D341Med (cell line): ENCODE measurements at regions not wholly inside any gene's neighbourhood (a gene's known extent, or its start where the extent isn't known, plus 50 kb on each side); places are given as distances from the start of the nearest gene placed in this dataset.
"Not testable (repeated sequence)": the region's sequence is repeated elsewhere in the genome, so short reads cannot be mapped to it uniquely, and the experiment has no call there.

Experiments
- DNase-seq: peaks from one replicate; pipeline ENCODE4 v3.0.0; 2012; ENCODE audit warnings: low spot score

DNA sequence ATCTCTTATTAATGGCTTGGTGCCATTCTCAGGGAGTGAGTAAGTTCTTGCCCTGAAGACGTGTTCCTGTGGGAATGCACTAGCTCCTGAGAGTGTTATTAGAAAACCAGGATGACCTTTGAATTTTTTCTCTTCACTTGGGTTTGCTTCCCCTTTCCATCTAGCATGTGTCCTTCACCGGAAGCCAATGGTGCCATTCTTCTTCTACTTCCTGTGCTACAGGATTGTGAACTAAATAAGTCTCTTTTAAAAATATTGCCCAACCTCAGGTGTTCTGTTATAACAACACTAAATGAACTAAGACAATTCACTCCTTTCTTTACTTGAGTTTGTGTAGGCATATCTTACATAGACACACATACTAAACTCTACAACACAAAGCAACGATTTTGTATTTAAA, 447.0 kb downstream of the SOX11 start:
- no peak for DNase-seq

DNA sequence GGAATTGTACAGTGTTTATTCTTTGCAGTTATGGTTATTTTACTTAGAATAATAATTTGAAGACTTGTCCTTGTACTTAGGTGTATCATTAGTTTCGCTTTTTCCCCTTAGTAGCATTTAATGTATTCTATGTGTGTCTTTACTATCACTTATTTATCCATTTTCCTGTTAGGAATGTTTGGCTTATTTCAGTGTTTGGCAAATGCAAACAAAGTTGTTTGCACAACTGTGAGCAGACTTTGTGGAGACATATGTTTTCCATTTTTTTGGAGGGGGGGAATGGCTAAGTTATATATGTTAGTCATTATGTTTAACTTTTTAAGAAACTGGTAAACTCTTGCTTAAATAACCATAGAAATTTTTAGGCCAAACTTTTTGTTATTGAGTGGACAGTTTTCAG, 447.7 kb downstream of the SOX11 start:
- DNase-seq, result no peak

DNA sequence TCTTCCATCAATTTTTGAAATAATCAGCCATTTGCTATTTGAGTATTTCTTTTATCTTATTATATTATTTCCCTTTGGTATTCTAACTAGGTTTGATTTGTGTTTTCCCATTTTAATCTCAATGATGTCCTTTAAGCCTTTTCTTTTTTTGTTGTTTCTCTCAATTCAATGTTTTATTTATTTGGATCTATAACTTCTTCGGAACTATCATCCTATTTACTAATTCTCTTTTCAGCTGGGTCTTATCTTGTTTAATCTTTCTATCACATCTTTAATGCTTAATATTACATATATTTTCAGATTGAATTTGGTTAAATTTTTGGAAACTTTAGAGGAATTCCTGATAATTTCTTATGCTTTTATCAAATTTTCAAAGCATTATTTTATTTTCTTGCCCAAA, 448.3 kb downstream of the SOX11 start:
- no peak for DNase-seq

DNA sequence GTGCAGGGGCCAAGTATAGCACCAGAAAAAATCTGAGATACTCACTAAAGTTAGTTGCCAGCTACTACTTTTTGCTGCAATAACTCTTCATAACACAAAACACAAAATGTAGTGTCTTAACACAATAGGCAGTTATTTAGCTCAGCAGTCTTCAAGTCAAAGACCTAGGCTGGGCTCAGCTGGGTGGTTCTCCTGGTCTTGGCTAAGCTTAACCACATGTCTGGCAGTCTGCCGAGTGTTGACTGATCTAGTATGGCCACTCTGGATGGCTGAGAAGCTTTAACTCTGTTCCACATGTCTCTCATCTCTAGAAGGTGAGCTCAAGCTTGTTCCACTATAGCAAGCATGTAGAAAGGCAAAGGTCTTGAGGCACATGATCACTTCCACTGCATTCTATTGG, 451.6 kb downstream of the SOX11 start:
- no peak for DNase-seq

DNA sequence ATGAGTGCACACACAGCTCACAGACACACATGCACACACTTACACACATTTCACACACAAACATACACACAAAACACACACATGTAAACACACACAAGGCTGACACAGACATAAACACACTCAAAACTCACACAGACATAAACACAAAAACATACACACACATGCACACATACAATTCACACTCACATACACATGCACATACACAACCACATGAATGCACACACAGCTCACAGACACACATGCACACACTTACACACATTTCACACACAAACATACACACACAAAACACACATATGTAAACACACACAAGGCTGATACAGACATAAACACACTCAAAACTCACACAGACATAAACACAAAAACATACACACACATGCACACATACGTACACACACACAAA, 455.0 kb downstream of the SOX11 start:
- not testable (repeated sequence) for DNase-seq

DNA sequence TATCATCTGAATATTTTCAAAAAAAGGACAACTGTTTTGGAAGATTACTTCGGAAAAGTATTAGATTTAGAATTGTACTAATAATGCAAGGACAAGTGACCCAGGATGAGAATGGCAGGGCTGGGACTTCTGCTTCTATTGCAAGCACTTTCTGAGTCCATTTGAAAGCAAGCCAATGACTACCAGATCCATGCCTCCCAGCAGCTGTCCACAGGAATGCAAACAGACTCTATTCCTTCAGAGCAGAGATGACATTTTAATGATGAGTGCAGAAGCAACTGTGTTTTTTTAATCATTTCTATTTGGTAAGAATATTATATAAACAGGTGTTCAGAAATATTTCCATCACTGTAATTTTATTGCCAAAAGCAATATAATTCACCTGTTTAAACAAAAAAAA, 456.7 kb downstream of the SOX11 start:
- DNase-seq, result no peak

DNA sequence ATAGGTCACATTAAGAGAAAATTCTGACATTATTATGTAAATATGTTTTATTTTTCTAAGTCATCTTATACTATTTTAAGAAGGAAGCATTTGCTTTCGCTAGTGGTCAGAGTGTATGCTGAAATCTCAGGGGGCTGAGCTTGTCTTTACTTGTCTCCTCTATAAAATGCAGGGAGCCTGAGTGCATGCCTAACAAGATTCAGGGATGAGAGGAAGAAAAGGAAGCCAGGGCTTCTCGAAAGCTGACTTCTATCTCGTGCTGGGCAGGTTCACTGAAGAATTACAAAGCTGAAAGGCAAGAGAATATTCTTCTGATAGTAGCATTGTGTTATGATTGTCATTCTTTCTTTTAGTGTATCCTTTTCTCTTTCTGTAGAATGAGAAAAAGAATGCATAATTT, 467.4 kb downstream of the SOX11 start:
- no peak for DNase-seq

DNA sequence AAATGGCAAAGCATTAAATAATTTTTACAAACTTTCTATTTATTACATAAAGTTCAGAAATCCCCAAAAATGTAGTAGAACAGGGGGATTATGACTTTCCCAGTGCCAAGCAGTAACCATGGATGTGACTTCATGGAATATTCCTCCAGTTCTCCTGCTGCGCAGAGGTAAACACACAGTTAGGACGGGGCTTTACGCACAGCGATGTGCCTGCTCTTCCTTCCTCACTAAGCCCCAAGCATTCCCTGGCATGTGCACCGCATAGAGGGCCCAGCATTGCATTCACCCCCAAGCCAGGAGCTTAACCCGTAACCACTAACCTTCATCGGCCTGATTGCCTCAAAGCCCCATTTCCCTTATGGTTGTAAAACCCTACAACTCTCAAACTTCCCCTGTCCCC, 471.7 kb downstream of the SOX11 start:
- DNase-seq, result no peak

DNA sequence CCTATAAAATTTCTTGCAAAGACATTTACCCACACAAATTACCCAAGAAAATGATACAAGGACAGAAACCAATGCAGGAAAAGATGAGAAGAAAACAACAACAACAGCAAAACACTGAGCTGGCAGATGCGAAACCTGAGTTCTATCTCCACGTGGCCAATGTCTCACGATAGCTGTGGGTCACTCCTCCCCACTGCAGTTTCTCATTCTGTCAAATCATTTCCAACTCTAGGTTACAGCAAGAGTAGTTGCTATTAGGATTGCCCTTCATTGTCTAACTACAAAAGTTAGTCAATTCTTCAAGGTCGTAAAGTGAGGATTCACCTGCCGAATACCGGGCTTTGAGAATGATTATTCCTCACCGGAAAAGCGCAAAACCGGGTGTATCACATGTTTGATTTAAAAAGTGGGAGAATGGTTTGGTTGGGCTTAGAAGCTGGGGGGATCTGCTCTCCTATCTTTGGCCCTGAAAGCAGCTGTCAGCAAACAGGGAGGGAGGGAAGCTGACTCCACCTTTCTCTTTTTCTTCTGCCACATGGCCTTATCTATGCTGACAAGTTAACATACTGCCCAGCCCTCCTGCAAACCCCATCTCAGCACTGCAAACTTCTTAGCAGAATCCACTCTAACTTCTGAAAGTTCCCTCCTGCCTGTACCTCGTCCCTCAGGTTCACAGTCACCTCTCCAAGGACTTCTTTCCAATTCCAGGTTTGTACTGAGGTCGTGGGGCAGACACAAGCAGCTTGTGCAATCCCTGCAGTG, 473.0 kb downstream of the SOX11 start:
- DNase-seq, result no peak

DNA sequence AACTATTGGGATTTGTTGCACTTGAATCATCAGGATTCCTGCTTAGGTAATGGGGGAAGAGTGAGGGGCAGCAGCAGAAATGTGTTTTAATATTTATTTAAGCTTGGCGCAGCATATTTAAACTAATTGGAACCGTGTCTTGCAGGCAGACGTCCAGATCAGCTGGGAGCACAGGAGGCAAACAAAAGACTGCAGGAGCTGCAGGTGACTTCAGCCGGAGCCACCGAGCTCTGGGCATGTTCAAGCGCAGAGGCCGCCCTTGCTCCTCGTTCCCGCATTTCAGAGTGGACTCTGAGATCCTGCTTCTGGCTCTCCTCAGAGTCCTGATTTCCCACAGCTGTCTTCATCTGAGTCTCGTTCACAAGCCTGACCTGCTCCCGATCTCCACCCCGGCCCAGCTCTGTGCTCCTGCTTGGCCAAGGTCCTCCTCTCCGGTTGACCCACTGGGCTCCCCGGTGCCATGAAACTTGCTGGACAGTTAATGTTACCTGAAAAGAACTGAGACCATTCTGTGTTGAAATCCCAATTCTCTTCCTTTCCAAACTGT, 475.5 kb downstream of the SOX11 start:
- no peak for DNase-seq

DNA sequence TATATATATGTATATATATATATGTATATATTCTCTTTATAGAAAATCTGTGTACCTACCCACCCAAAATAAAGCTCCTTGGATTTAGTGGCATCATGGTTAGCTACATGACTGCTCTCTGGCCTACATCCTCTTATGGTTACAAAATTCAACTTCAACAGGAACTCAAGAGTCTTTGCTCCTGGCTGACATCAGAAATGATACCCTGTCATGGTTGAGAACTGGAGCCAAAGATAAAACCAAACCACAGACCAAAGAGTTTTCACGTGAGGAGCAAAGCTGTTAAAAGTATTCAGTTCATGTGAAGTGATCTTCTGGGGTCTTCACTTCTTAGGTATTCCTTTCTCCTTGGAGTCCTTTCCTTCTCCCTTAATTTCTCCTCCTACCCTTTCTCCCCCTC, 476.3 kb downstream of the SOX11 start:
- no peak for DNase-seq

DNA sequence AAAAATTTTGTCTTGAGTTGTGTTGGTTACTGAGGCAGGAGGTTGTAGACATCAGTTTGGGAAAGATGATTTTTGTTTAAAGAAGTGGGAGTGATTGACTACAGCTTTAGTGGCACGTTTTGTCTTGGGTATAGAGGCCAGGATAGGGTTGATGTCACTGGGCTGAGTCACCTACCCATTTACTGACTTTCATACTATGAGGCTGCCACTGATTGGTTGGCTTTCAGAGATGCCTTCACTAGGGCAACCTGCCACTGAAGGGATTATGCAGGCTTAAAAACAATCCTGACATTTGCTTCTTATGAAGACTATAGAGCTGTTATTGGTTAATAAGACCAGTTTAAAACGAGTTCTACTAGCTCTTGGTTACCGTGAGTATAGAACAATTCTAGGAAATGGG, 479.1 kb downstream of the SOX11 start:
- DNase-seq, result no peak

DNA sequence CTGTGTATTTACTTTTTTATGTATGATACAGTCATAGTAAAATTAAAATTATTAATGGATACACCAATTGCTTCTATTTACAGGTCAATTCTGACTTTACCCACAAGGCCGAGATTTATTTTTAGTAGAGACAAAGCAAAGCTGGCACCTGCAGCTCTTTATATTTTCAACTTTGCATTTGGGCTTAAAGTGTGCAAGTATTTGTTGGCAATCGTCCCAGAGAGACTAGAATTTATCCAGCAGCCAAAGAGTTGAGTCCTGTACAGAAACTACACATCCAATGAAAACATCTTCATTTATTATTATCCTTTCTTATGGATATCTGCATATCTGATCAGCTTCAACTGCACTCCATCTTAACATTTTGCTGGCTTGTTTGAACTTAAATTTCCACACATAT, 485.6 kb downstream of the SOX11 start:
- DNase-seq, result no peak

DNA sequence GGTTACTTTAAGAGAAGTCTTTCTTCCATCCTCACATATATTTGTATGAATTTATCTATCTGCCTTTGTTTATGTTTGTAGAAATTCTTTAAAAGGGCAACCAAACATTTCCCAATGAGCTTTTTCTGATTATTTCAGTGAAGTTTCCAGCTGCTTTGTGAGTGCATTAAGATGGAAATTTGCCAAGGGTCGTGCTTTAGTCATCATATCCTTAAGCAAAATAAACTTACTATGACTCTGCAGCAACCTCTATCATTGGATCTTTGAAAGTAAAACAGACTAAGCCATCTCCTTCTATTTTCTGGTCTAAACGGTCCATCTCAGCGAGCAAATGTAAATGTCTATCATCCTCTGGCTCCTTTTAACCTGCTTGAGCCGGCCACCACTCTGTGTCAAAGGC, 489.3 kb downstream of the SOX11 start:
- DNase-seq, result no peak

DNA sequence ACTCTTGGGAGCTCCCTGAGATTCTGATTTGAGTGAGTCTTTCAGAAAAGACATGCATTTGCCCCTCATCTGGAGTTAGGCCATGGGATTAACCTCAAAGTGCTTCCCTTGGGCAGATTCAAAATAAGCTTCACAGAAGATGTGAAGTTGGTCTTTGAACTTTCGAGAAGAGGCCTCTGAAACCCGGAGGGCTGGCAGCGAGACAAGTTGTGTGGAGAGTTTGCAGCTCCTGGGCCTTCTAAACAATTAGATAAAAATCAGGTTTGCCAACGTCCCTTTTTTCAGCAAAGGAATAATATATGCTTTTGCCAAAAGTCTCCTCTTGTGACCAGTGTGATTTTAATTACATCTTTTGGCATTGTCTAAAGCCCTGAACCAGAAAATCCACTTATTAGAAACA, 489.7 kb downstream of the SOX11 start:
- DNase-seq, result no peak

DNA sequence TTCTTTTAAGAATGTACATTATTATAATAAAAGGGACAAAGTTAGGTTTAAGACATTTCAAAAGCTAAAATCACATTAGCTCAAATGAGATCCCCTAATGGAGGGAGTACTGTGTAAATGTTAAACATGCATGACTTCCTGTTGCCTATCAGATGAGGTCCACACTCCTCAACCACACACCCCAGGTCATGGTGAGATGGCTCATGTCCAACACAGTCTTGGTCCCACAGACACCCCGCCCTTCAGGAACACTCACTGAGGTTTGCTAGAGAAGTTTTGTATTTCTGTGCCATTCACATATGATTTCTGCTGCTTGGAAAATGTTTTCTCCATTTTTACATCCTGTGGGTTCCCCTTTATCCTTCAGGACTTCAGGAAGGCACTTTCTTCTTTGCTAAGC, 491.0 kb downstream of the SOX11 start:
- no peak for DNase-seq

DNA sequence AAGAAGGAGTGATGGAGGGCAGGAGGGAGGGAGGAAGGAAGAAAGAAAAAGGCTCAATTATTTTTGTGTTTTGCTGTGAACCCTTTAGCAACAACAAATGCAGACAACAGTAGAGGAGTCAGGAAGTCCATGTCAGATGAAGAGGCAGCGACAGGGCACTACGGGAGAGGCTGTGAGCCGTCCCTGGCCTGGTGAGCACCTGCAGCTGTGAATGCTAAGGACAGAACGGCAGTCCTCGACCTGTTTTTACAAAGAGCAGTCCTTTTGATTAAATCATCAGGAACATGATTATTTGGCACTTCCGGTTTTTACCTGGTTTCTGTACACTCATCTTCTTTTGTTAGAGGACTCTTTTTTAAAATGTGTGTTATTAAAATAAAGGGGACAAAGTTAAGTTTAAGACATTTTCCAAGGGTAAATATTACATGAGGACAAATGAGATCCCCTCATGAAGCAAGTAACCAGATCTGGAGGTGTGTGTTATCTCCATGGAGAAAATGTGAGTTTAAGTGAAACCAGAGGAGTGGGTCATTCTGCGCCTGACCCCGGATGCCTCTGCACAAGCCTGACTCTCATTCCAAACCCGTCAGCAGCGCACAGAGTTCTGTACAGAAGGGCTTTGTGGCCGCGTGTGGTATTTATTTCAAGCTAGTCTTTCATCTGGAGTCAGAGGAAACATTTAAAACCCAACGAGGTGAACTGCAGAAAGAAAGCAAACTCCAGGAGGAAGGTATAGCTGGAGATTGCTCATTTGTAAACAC, 492.5 kb downstream of the SOX11 start:
- DNase-seq, result no peak

DNA sequence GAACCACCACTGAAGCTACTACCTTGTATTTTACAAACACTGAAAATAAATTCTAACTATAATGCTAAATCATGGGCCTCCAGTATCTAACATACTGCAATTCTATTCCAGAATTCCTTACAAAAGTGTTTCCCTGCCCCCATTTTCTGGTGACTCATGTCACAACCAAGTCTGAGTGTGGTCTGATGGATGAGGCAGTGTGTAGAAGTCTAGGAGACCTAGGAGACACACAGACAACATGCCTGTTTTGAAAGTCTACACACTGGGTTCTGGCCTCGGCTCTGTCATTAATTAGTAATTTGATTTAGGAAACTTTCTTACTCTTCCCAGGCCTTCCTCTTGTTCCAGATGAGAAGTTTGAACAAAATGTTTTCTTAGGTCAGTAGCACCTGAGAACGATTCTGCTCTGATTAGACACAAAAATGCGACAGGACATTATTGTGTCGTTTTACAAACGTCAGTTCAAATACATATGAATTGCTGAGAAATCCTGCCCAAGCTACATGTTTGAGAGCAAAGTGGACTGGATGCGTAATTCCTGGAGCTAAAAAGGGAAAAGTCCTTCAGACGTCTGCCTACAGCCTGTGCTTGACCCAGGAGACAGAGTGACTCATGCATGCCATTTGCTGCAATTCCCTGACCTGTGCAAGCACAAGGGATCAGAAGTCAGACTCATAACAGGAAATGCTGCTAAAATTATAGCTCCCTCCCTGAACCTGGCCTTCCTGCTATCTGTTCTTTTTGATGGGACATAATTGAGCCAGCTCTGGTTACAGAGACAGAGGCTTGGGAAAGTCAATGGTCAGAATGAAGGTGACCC, 494.4 kb downstream of the SOX11 start:
- DNase-seq, result no peak

DNA sequence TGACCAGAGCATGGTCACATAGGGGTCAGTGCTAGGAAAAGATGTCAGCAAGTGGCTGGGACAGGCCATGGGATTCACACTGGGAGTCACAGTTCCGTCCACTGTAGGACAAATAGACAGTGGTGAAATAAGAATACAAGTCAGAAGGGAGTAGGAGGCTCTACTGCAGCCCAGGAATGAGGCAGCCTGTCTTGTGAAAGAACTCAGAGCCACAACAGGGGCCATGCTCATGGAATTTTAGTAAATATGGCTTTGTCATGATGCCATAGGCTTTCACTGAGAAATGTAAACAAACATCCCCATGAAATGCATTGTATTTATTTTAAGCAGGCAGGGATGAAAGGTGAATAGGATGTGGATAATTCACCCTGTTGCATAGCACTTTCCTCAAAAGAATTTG, 504.3 kb downstream of the SOX11 start:
- no peak for DNase-seq

DNA sequence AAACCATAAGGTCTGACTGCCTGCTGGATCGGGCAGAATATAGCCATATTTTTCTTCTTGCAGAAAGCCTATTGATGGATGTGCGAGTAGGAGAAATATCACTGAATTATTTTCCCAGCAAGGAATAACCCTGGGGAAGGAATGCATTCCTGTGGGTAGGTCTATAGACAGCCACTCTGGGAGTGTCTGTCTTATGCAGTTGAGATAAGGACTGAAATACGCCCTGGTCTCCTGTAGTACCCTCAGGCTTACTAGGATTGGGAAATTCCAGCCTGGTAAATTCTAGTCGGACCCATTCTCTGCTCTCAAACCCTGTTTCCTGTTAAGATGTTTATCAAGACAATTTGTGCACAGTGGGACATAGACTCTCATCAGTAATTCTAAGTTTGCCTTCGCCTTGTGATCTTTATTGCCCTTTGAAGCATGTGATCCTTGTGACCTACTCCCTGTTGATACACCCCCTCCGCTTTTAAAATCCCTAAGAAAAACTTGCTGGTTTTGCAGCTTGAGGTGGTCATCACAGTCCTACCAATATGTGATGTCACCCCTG, 506.3 kb downstream of the SOX11 start:
- DNase-seq, result not testable (repeated sequence)

DNA sequence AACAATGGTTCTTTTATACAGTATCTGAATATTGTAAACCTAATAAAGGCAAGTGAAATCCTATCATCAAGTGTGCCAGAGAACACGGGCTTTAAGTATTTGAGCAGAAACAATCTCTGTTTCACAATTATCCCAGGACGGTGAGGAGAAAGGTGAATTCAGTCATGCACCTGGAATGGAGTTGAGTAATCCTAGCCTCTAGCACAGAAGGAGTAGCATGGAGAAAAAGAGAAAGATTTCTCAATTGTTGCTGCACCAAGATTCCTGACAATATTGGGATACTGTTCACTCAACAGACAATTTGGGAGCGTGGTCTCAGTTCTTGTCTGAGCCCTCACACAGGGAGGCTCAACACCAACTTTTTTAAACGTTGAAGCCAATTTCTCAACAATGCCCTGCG, 510.6 kb downstream of the SOX11 start:
- DNase-seq, result no peak

DNA sequence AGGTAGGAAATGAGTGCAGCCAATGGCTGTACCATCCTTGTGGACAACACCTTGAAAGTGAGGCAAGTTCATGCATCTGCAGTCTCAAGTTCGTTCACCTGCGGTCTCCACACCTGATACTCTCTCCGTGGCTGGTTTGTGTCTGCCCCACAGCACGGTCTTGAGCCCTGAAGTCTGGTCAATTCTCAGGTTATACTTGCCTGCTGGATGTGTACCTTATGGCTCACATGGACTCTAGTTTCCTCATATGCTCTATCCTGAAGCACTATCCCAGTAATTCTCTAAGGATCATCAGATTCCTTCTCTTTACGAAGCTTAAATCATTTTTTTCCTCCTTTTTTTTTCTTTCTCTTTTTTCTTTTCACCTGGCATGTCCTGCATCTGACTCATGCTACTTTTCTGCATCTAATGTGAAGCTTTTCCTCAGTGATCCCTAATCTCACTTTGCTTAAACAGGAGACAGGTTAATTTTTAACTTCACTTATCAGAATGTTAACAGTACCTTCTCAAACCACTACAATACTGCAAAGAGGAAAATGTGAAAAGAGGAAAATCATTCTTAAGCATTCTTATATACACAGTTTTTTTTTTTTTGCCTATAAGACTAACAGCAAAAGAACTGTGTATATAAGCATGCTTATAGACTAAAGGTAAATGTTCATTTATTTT, 511.2 kb downstream of the SOX11 start:
- no peak for DNase-seq
